K562 (cell line): ENCODE measurements at regions not wholly inside any gene's neighbourhood (a gene's known extent, or its start where the extent isn't known, plus 50 kb on each side); places are given as distances from the start of the nearest gene placed in this dataset.

ENCODE experiments used
- ATAC-seq: fragments of 200-7000 bp; cut with Tn5 transposase; 3 replicates; pipeline ENCODE4 v1.9.1; 2020; ENCODE audit warnings: moderate library complexity
- BruUV-seq: library from RNA; stranded (reverse); fragments of 400-500 nt; replicated peaks from 2 replicates; lab custom pipeline; 2021; lab: Mats Ljungman, UMichigan
- CTCF ChIA-PET: fragments of 300-600 bp; formaldehyde crosslinking; extraction: SDS; loops from one replicate; lab custom pipeline; 2021; ENCODE audit warnings: low intra/inter-chr PET ratio; lab: Yijun Ruan, JAX
- POLR2A ChIA-PET: fragments of 300-600, 350-650 bp; sonication (Branson Sonifier 250); formaldehyde crosslinking; extraction: SDS; loops from one replicate; lab custom pipeline; 2021; ENCODE audit warnings: antibody characterized with exemption, inconsistent platforms; lab: Yijun Ruan, JAX
- DNase-seq, 4 experiments: peaks; one replicate each; pipeline versions ENCODE4 v3.0.0 to v3.0.0-alpha.2; 2011 to 2018; ENCODE audit warnings: low spot score in 3 of 4, mixed read lengths in 3 of 4; ENCODE audit errors: extremely low read depth in 1 of 4
- FAIRE-seq: peaks from 2 replicates; lab custom pipeline; 2011; peaks lifted over from hg19 to GRCh38; lab: Jason Lieb, UNC
- H2AFZ ChIP-seq: 2 replicates; pipeline ENCODE4 v1.6.0; 2011; ENCODE audit warnings: low read depth, low read length, control low read depth, inconsistent platforms
- H3K27ac ChIP-seq: fragments of 200-600 bp; 3 replicates; pipeline ENCODE4 v1.8.0; 2011; ENCODE audit warnings: low read depth, mild to moderate bottlenecking, control low read depth, inconsistent platforms, low read length, moderate library complexity, mixed read lengths; ENCODE audit errors: extremely low read depth
- H3K27me3 ChIP-seq, 2 experiments: fragments of 300-600 bp in 1 of 2; 2 replicates in 1 of 2; 3 replicates in 1 of 2; pipeline versions ENCODE4 v1.6.0 to v1.8.0; 2011; ENCODE audit warnings: inconsistent platforms in 2 of 2, low read length in 2 of 2, mild to moderate bottlenecking in 1 of 2, mixed read lengths in 1 of 2, moderate library complexity in 1 of 2; ENCODE audit not compliant: control insufficient read depth in 2 of 2, insufficient read depth in 2 of 2
- H3K36me3 ChIP-seq: fragments of 300-600 bp; 3 replicates; pipeline ENCODE4 v1.8.0; 2011; ENCODE audit warnings: mild to moderate bottlenecking, low read length, inconsistent platforms; ENCODE audit not compliant: control insufficient read depth, insufficient read depth
- H3K4me1 ChIP-seq, 2 experiments: fragments of 200-600 bp in 1 of 2; replicated peaks in 1 of 2; 2 replicates in 1 of 2; 3 replicates in 1 of 2; pipeline versions ENCODE4 v1.5.1 to v1.8.0; 2011; ENCODE audit warnings: inconsistent platforms in 2 of 2, low read length in 2 of 2, mild to moderate bottlenecking in 1 of 2, mixed read lengths in 1 of 2, moderate library complexity in 1 of 2; ENCODE audit not compliant: control insufficient read depth in 2 of 2, insufficient read depth in 2 of 2
- H3K4me2 ChIP-seq: 2 replicates; pipeline ENCODE4 v1.6.1; 2011; ENCODE audit warnings: low read length, control low read depth, inconsistent platforms, mixed read lengths; ENCODE audit not compliant: insufficient read depth
- H3K4me3 ChIP-seq: fragments of 200-600 bp; sonication (generic), shearing (Covaris generic); 2 replicates; pipeline ENCODE4 v1.5.1; 2016; ENCODE audit warnings: control low read depth, inconsistent platforms
- H3K79me2 ChIP-seq: fragments of 200-600 bp; 3 replicates; pipeline ENCODE4 v1.8.0; 2011; ENCODE audit warnings: low read length, inconsistent platforms; ENCODE audit not compliant: control insufficient read depth, insufficient read depth
- H3K9ac ChIP-seq, 2 experiments: 2 replicates each; pipeline versions ENCODE4 v1.6.0 to v1.6.1; 2011; ENCODE audit warnings: low read depth in 2 of 2, low read length in 2 of 2, control low read depth in 1 of 2, inconsistent platforms in 1 of 2, mild to moderate bottlenecking in 1 of 2, mixed read lengths in 1 of 2; ENCODE audit not compliant: insufficient read depth in 1 of 2
- H3K9me1 ChIP-seq: one replicate; pipeline ENCODE4 v1.6.0; 2011; ENCODE audit warnings: inconsistent platforms, mild to moderate bottlenecking, low read length, moderate library complexity; ENCODE audit not compliant: control insufficient read depth, insufficient read depth
- H3K9me3 ChIP-seq: replicated peaks from 2 replicates; pipeline ENCODE4 v1.5.1; 2011; ENCODE audit warnings: low read depth, low read length, inconsistent platforms; ENCODE audit not compliant: control insufficient read depth, insufficient read depth
- H4K20me1 ChIP-seq: replicated peaks from 2 replicates; pipeline ENCODE4 v1.6.1; 2011; ENCODE audit warnings: low read length, inconsistent platforms, mixed read lengths; ENCODE audit not compliant: control insufficient read depth, insufficient read depth
- CXXC5 ChIP-seq: fragments of 250-450 bp; sonication (Bioruptor Pico); IDR thresholded peaks from 2 replicates; pipeline ENCODE4 v1.8.0; 2022; ENCODE audit warnings: inconsistent platforms, mild to moderate bottlenecking, moderate library complexity
- NFE2L1 ChIP-seq: fragments of 450-650 bp; IDR thresholded peaks from 2 replicates; pipeline ENCODE4 v1.6.1; 2016; ENCODE audit warnings: missing genetic modification characterization, low read depth, mild to moderate bottlenecking, missing compliant biosample characterization, moderate library complexity, borderline replicate concordance
- NR3C1 ChIP-seq: sonication (generic); formaldehyde crosslinking; IDR thresholded peaks from 2 replicates; pipeline ENCODE4 v1.8.1; 2022; ENCODE audit warnings: missing genetic modification reagents
- PHF8 ChIP-seq: fragments of 200-600 bp; sonication (generic); IDR thresholded peaks from 2 replicates; pipeline ENCODE4 v1.6.1; 2012; ENCODE audit warnings: mixed run types, mild to moderate bottlenecking, inconsistent platforms, low read length, moderate library complexity, borderline replicate concordance
- SFPQ ChIP-seq: fragments of 200-400 bp; formaldehyde crosslinking; IDR thresholded peaks from 2 replicates; pipeline ENCODE4 v1.6.1; 2017; ENCODE audit warnings: mild to moderate bottlenecking, low read depth, low read length, moderate library complexity
- TFE3 ChIP-seq: fragments of 450-650 bp; formaldehyde crosslinking; IDR thresholded peaks from 2 replicates; pipeline ENCODE4 v1.4.0; 2020; ENCODE audit warnings: mild to moderate bottlenecking, mixed read lengths
- USF2 ChIP-seq: sonication (generic); formaldehyde crosslinking; IDR thresholded peaks from 2 replicates; pipeline ENCODE4 v1.5.0; 2020; ENCODE audit warnings: missing genetic modification reagents
- ZNF766 ChIP-seq: fragments of 200-800 bp; sonication (Bioruptor generic); conservative IDR thresholded peaks from 2 replicates; pipeline ENCODE4 v1.6.1; 2016; ENCODE audit warnings: missing genetic modification characterization, missing compliant biosample characterization
- WGBS: fragments of 100-300 bp; shearing (Covaris generic); methylation state at CpG from one replicate; pipeline ENCODE4 v1.1.6; 2016; ENCODE audit warnings: low coverage, mixed read lengths; ENCODE audit not compliant: insufficient coverage; ENCODE audit errors: missing lambda C conversion rate; 5-methylcytosine and 5-hydroxymethylcytosine counted together
- in situ Hi-C: fragments of 300-500 bp; cut with MboI; formaldehyde crosslinking; loops from 4 replicates; pipeline ENCODE4 v1.15.0; 2018; ENCODE audit warnings: inconsistent platforms, mixed read lengths
- intact Hi-C: fragments of 100-400 bp; cut with micrococcal nuclease; formaldehyde crosslinking; loops from 2 replicates; pipeline ENCODE4 v1.14.2; 2022

GRCh38 chr4:159829184-159829583 lies 726.3 kb downstream of the RAPGEF2 start (continued):
- no peak for TF ChIP-seq PHF8
- TF ChIP-seq, all 486 proteins: peak for 0

- Histone ChIP-seq H3K4me2 (no peak overlapping the region), H3K9me3 (no peaks in the 10 kb centered on the region), H3K4me3 (no peak overlapping the region), H4K20me1 (no peaks in the 10 kb centered on the region), H2AFZ (no peak overlapping the region), H3K4me1 (no peaks in the 10 kb centered on the region), H3K36me3 (no peaks in the 10 kb centered on the region), H3K79me2 (no peaks in the 10 kb centered on the region), H3K9me1 (no peaks in the 10 kb centered on the region), H3K27me3 (no peaks in the 10 kb centered on the region), H3K9ac (no peak overlapping the region), H3K27ac (no peak overlapping the region)
- BruUV-seq: no TSS peak
- POLR2A ChIA-PET: no interaction called here
- CTCF ChIA-PET: no interaction called here
- in situ Hi-C loops (no loop called here), intact Hi-C loops (no loop called here)
- DNase-seq (no peak), ATAC-seq (no peak), FAIRE-seq (no peak)
- no peak for TF ChIP-seq USF2 (CRISPR knock-in tag)
- TF ChIP-seq SFPQ: no peak
- TF ChIP-seq CXXC5 (CRISPR knock-in tag): no peak
- TF ChIP-seq NR3C1: no peak
- TF ChIP-seq TFE3: no peak
- TF ChIP-seq NFE2L1 (tag): no peak
- TF ChIP-seq ZNF766 (CRISPR knock-in tag): no peak
- 0% methylated on average over 2 of the region's 3 CpGs for WGBS
Measured at GRCh38 chr4:159837071-159837470, 734.2 kb downstream of the RAPGEF2 start.
